ENCODE measurements at regions not wholly inside any gene's neighbourhood (a gene's known extent, or its start where the extent isn't known, plus 50 kb on each side); places are given as distances from the start of the nearest gene placed in this dataset.

DNA sequence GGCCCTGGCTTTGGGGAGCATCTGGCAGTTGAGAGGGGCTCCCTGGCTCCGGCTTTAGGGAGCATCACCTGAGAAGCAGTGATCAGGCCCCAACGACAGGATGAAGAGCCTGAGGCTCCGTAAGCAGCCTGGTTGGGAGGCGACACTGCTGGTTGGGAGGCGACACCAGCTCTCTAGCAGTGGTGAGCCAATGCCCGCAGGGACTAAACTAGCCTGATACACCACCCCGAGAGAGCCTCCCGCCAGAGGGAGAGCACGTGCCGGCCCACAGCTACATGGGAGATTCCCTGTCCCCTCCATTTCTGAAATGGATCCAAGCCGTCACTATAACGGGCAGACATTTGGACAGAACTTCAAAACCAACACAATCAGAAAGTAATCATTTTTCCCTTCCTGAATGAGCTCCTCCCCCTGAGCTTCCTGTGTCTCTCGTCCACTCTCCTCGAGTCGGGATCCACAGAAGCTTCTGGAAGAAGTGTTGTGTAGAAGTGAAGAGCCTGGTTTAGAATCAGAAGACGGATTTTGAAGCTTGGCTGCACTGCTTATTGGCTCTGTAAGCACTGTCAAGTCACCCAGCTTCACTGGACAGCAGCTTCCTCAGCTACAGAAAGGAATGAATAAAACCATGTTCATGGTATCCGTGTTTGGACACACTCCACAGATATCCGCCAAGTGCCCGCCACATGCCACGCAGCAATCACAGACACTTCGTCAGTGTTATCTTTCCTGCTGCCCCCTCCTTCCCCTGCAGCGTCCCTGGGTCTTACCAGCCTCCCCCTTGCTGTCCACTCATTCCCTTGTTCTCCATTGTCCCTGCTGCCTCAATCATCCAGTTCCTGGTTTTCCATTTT, 199.6 kb downstream of the TTLL2 start:
- TF ChIP-seq, protein P1, sequence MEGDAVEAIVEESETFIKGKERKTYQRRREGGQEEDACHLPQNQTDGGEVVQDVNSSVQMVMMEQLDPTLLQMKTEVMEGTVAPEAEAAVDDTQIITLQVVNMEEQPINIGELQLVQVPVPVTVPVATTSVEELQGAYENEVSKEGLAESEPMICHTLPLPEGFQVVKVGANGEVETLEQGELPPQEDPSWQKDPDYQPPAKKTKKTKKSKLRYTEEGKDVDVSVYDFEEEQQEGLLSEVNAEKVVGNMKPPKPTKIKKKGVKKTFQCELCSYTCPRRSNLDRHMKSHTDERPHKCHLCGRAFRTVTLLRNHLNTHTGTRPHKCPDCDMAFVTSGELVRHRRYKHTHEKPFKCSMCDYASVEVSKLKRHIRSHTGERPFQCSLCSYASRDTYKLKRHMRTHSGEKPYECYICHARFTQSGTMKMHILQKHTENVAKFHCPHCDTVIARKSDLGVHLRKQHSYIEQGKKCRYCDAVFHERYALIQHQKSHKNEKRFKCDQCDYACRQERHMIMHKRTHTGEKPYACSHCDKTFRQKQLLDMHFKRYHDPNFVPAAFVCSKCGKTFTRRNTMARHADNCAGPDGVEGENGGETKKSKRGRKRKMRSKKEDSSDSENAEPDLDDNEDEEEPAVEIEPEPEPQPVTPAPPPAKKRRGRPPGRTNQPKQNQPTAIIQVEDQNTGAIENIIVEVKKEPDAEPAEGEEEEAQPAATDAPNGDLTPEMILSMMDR (IDR thresholded peaks at IDR 0.05): no peak
- TF ChIP-seq POLR2A (IDR thresholded peaks at IDR 0.05): no peak

Measured in tibial nerve (tissue), 3 donors.